Karpas-422 (cell line): ENCODE measurements at regions not wholly inside any gene's neighbourhood (a gene's known extent, or its start where the extent isn't known, plus 50 kb on each side); places are given as distances from the start of the nearest gene placed in this dataset.
"Not testable (repeated sequence)": the region's sequence is repeated elsewhere in the genome, so short reads cannot be mapped to it uniquely, and the experiment has no call there.

Source experiments
- DNase-seq: peaks from one replicate; pipeline ENCODE4 v3.0.0-alpha.2; 2015
- H2AFZ ChIP-seq: fragments of 200-600 bp; sonication (generic); 2 replicates; pipeline ENCODE4 v1.6.1; 2014; ENCODE audit warnings: antibody characterized with exemption, low read length, mixed read lengths
- H3K27ac ChIP-seq: fragments of 200-600 bp; sonication (generic); 2 replicates; pipeline ENCODE4 v1.5.1; 2014; ENCODE audit warnings: mild to moderate bottlenecking, low read length, moderate library complexity
- H3K27me3 ChIP-seq: fragments of 200-600 bp; sonication (generic); 2 replicates; pipeline ENCODE4 v1.6.1; 2014; ENCODE audit warnings: low read length, mixed read lengths
- H3K36me3 ChIP-seq: fragments of 200-600 bp; sonication (generic); 2 replicates; pipeline ENCODE4 v1.6.1; 2014; ENCODE audit warnings: low read length, mixed read lengths; ENCODE audit not compliant: insufficient read depth
- H3K4me1 ChIP-seq: fragments of 200-600 bp; sonication (generic); 2 replicates; pipeline ENCODE4 v1.6.1; 2014; ENCODE audit warnings: mild to moderate bottlenecking, low read length, mixed read lengths
- H3K4me2 ChIP-seq: fragments of 200-600 bp; sonication (generic); 2 replicates; pipeline ENCODE4 v1.6.1; 2014; ENCODE audit warnings: low read length, low read depth, mild to moderate bottlenecking; ENCODE audit not compliant: poor library complexity, severe bottlenecking
- H3K4me3 ChIP-seq: fragments of 200-600 bp; sonication (generic); 2 replicates; pipeline ENCODE4 v1.5.1; 2014; ENCODE audit warnings: mild to moderate bottlenecking, antibody characterized with exemption, low read length, mixed read lengths
- H3K79me2 ChIP-seq: fragments of 200-600 bp; sonication (generic); 2 replicates; pipeline ENCODE4 v1.6.1; 2014; ENCODE audit warnings: mild to moderate bottlenecking, low read length, mixed read lengths
- H3K9ac ChIP-seq: fragments of 200-600 bp; sonication (generic); 2 replicates; pipeline ENCODE4 v1.6.0; 2014; ENCODE audit warnings: low read length
- H3K9me2 ChIP-seq: fragments of 200-600 bp; sonication (generic), shearing (Covaris generic); replicated peaks from 2 replicates; pipeline ENCODE4 v1.6.0; 2014; ENCODE audit warnings: mild to moderate bottlenecking, low read length, moderate library complexity; ENCODE audit not compliant: insufficient read depth
- H3K9me3 ChIP-seq: fragments of 300-700, 200-600 bp; sonication (generic); 2 replicates; pipeline ENCODE4 v1.6.1; 2014; ENCODE audit warnings: low read length, mixed read lengths
- H4K20me1 ChIP-seq: fragments of 200-600 bp; sonication (generic); 2 replicates; pipeline ENCODE4 v1.6.1; 2014; ENCODE audit warnings: mild to moderate bottlenecking, antibody characterized with exemption, low read length, low read depth; ENCODE audit not compliant: insufficient read depth

GRCh38 chr13:47892374-47892773 is 108.7 kb downstream of the SUCLA2 start:
- no peak overlapping the region for H3K27ac ChIP-seq
- DNase-seq = no peak
- no peaks in the 10 kb centered on the region for H3K79me2 ChIP-seq
- no peak overlapping the region for H3K9ac ChIP-seq
- no peak overlapping the region for H3K4me3 ChIP-seq
- H3K9me2 ChIP-seq = no peaks in the 10 kb centered on the region
- no peak overlapping the region for H3K4me2 ChIP-seq
- H3K36me3 ChIP-seq = no peaks in the 10 kb centered on the region
- H3K27me3 ChIP-seq = no peaks in the 10 kb centered on the region
- no peak overlapping the region for H2AFZ ChIP-seq
- H3K9me3 ChIP-seq = no peaks in the 10 kb centered on the region
- no peaks in the 10 kb centered on the region for H3K4me1 ChIP-seq
- no peaks in the 10 kb centered on the region for H4K20me1 ChIP-seq

DNA sequence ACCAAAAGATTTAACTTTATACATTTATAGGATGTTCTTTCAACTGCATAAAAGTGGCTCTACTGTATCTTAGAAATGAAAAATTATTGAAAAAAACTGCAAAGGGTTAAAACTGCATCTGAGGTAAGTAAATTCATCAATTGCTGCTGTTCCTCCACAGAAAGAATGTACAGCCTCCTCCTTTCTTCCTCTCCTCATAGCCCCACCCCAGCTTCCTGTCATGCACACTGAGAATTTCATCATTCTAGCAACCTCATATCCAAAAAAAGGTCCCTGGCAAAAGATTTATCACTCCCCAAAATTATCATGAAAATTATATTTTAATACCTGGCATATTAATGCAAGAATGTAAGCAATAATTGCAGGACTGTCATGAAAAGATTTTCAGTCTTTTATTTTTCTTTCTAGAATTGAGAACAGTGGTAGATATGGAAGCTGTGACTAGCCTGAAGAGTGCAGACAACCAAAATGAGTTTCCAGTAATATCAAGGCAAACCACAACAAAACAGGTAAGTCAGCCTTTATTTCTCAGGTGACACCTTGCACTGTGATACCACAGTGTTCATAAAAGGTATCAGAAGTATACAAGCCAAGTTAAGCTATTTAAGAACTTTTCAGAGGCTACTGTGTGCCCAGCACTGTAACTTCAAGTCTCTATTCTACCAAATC is 110.8 kb downstream of the SUCLA2 start:
- DNase-seq = no peak
- peak overlapping the region; percentile 28; the same call in 1 of the 2 replicates for H3K27ac ChIP-seq
- no peak overlapping the region for H2AFZ ChIP-seq
- no peak overlapping the region for H3K4me2 ChIP-seq
- no peak overlapping the region for H3K9ac ChIP-seq
- H3K79me2 ChIP-seq = no peaks in the 10 kb centered on the region
- peaks cover 7% of the 10 kb centered on the region for H3K4me1 ChIP-seq
- H3K27me3 ChIP-seq = no peaks in the 10 kb centered on the region
- H3K4me3 ChIP-seq = no peak overlapping the region
- no peaks in the 10 kb centered on the region for H3K9me3 ChIP-seq
- no peaks in the 10 kb centered on the region for H4K20me1 ChIP-seq
- no peaks in the 10 kb centered on the region for H3K36me3 ChIP-seq
- no peaks in the 10 kb centered on the region for H3K9me2 ChIP-seq

- Histone ChIP-seq H2AFZ (no peak overlapping the region), H3K36me3 (no peaks in the 10 kb centered on the region), H3K27me3 (no peaks in the 10 kb centered on the region), H4K20me1 (no peaks in the 10 kb centered on the region), H3K9me2 (no peaks in the 10 kb centered on the region), H3K9me3 (no peaks in the 10 kb centered on the region), H3K4me1 (peaks cover 7% of the 10 kb centered on the region), H3K27ac (no peak overlapping the region), H3K4me2 (no peak overlapping the region), H3K4me3 (no peak overlapping the region), H3K9ac (no peak overlapping the region), H3K79me2 (no peaks in the 10 kb centered on the region)
- DNase-seq = no peak
These were observed 114.8 kb downstream of the SUCLA2 start for GRCh38 chr13:47886314-47886713.

DNA sequence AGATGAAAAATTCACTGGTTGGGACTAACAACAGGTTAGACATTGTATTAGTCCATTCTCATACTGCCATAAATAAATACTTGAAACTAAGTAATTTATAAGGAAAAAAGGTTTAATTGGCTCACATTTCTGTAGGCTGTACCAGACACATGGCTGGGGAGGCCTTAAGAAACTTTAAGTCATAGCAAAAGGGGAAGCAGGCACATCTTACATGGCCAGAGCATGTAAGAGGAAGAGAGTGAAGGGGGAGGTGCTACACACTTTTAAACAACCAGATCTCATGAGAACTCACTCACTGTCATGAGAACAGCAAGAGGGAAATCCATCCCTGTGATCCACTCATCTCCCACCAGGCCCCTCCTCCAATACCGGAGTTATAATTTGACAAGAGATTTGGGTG is 125.9 kb downstream of the SUCLA2 start:
- Histone ChIP-seq H3K27ac (no peak overlapping the region), H3K9me2 (no peaks in the 10 kb centered on the region), H3K9ac (no peak overlapping the region), H3K4me2 (no peak overlapping the region), H3K79me2 (no peaks in the 10 kb centered on the region), H4K20me1 (no peaks in the 10 kb centered on the region), H3K4me1 (no peaks in the 10 kb centered on the region), H3K27me3 (no peaks in the 10 kb centered on the region), H3K4me3 (no peak overlapping the region), H3K36me3 (no peaks in the 10 kb centered on the region), H3K9me3 (peaks cover 6% of the 10 kb centered on the region), H2AFZ (no peak overlapping the region)
- peak; percentile 51 for DNase-seq

- H2AFZ ChIP-seq, DNase-seq, H3K27ac ChIP-seq, H4K20me1 ChIP-seq, H3K4me2 ChIP-seq, H3K4me1 ChIP-seq, H3K9ac ChIP-seq, H3K27me3 ChIP-seq, H3K4me3 ChIP-seq, H3K79me2 ChIP-seq, H3K9me2 ChIP-seq, H3K36me3 ChIP-seq, H3K9me3 ChIP-seq: not testable (repeated sequence)
These were observed 127.1 kb downstream of the SUCLA2 start for GRCh38 chr13:47873987-47874386.

DNA sequence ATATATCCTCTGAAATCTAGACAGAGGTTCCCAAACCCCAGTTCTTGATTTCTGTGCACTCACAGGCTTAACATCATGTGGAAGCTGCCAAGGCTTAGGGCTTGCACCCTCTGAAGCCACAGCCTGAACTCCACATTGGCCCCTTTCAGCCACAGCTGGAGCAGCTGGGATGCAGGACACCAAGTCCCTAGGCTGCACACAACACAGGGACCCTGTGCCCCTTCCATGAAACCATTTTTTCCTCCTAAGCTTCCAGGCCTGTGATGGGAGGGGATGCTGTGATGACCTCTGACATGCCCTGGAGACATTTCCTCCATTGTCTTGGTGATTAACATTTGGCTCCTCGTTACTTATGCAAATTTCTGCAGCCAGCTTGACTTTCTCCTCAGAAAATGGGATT is 127.8 kb downstream of the SUCLA2 start:
- H3K9me3 ChIP-seq, H3K27ac ChIP-seq, H3K79me2 ChIP-seq, H3K4me1 ChIP-seq, H3K4me2 ChIP-seq, H3K4me3 ChIP-seq, DNase-seq, H4K20me1 ChIP-seq, H3K9ac ChIP-seq, H3K9me2 ChIP-seq, H2AFZ ChIP-seq, H3K27me3 ChIP-seq, H3K36me3 ChIP-seq: not testable (repeated sequence)

GRCh38 chr13:47869776-47870175 is 131.3 kb downstream of the SUCLA2 start:
- H3K27me3 ChIP-seq = no peaks in the 10 kb centered on the region
- H2AFZ ChIP-seq = no peak overlapping the region
- H3K79me2 ChIP-seq = no peaks in the 10 kb centered on the region
- no peak overlapping the region for H3K9ac ChIP-seq
- no peak overlapping the region for H3K27ac ChIP-seq
- H4K20me1 ChIP-seq = no peaks in the 10 kb centered on the region
- no peak overlapping the region for H3K4me3 ChIP-seq
- DNase-seq = no peak
- H3K36me3 ChIP-seq = no peaks in the 10 kb centered on the region
- H3K4me2 ChIP-seq = no peak overlapping the region
- H3K9me2 ChIP-seq = no peaks in the 10 kb centered on the region
- H3K4me1 ChIP-seq = no peaks in the 10 kb centered on the region
- H3K9me3 ChIP-seq = peaks cover 6% of the 10 kb centered on the region

GRCh38 chr13:47865883-47866282 is 135.2 kb downstream of the SUCLA2 start:
- Histone ChIP-seq H2AFZ (no peak overlapping the region), H3K27ac (no peak overlapping the region), H3K27me3 (no peaks in the 10 kb centered on the region), H3K9me2 (no peaks in the 10 kb centered on the region), H4K20me1 (no peaks in the 10 kb centered on the region), H3K9me3 (no peaks in the 10 kb centered on the region), H3K4me3 (no peak overlapping the region), H3K79me2 (no peaks in the 10 kb centered on the region), H3K36me3 (no peaks in the 10 kb centered on the region), H3K9ac (no peak overlapping the region), H3K4me2 (no peak overlapping the region), H3K4me1 (no peaks in the 10 kb centered on the region)
- DNase-seq = no peak

DNA sequence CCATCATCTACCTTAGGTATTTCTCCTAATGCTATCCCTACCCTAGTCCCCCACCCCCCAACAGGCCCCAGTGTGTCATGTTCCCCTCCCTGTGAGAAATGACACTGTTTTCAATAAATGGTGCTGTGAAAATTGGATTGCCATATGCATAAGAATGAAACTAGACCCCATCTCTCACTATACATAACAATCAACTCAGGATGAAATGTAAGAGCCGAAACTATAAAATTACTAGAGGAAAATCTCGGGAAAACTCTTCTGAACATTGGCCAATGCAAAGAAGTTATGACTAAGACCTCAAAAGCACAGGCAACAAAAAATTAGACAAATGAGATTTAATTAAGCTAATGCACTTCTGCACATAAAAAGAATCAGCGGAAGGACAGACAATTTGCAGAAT is 138.2 kb downstream of the SUCLA2 start:
- Histone ChIP-seq H3K9me3 (no peaks in the 10 kb centered on the region), H2AFZ (no peak overlapping the region), H4K20me1 (no peaks in the 10 kb centered on the region), H3K4me3 (no peak overlapping the region), H3K9me2 (no peaks in the 10 kb centered on the region), H3K27me3 (no peaks in the 10 kb centered on the region), H3K27ac (no peak overlapping the region), H3K79me2 (no peaks in the 10 kb centered on the region), H3K36me3 (no peaks in the 10 kb centered on the region), H3K4me1 (no peaks in the 10 kb centered on the region), H3K4me2 (no peak overlapping the region), H3K9ac (no peak overlapping the region)
- DNase-seq = no peak
